ENCODE measurements at regions not wholly inside any gene's neighbourhood (a gene's known extent, or its start where the extent isn't known, plus 50 kb on each side); places are given as distances from the start of the nearest gene placed in this dataset.

GRCh38 chr4:11670304-11670703 lies 241.6 kb upstream of the HS3ST1 start:
- TF ChIP-seq POLR2AphosphoS5 (IDR thresholded peaks at IDR 0.05; ENCODE audit: low read depth, low read length) (no peak), EZH2phosphoT487 (IDR thresholded peaks at IDR 0.05; ENCODE audit: borderline replicate concordance) (no peak), ZNF274 (IDR thresholded peaks at IDR 0.05; ENCODE audit: low read depth, low read length) (no peak), YY1 (IDR thresholded peaks at IDR 0.05; ENCODE audit: extremely low read depth, insufficient replicate concordance, low read depth, low read length) (no peak), RAD21 (IDR thresholded peaks at IDR 0.05; ENCODE audit: low read depth) (no peak)
- TF ChIP-seq, protein P1, sequence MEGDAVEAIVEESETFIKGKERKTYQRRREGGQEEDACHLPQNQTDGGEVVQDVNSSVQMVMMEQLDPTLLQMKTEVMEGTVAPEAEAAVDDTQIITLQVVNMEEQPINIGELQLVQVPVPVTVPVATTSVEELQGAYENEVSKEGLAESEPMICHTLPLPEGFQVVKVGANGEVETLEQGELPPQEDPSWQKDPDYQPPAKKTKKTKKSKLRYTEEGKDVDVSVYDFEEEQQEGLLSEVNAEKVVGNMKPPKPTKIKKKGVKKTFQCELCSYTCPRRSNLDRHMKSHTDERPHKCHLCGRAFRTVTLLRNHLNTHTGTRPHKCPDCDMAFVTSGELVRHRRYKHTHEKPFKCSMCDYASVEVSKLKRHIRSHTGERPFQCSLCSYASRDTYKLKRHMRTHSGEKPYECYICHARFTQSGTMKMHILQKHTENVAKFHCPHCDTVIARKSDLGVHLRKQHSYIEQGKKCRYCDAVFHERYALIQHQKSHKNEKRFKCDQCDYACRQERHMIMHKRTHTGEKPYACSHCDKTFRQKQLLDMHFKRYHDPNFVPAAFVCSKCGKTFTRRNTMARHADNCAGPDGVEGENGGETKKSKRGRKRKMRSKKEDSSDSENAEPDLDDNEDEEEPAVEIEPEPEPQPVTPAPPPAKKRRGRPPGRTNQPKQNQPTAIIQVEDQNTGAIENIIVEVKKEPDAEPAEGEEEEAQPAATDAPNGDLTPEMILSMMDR (IDR thresholded peaks at IDR 0.05 in 2 of 3, conservative IDR thresholded peaks at IDR 0.05 in 1 of 3; ENCODE audit: borderline replicate concordance in 1 of 3, insufficient read depth in 1 of 3, low read depth in 2 of 3, low read length in 2 of 3), result no peak
